Calu3 (cell line): ENCODE measurements at regions not wholly inside any gene's neighbourhood (a gene's known extent, or its start where the extent isn't known, plus 50 kb on each side); places are given as distances from the start of the nearest gene placed in this dataset.

Experiments used
- BruUV-seq: library from RNA; stranded (reverse); fragments of 400-500 nt; replicated peaks from 2 replicates; lab custom pipeline; 2021; lab: Mats Ljungman, UMichigan
- CTCF ChIA-PET: fragments of 300-600 bp; sonication (Branson Sonifier 250); formaldehyde crosslinking; loops from one replicate; lab custom pipeline; 2022; ENCODE audit warnings: antibody characterized with exemption; lab: Charles Lee
- DNase-seq: peaks from one replicate; pipeline ENCODE4 v3.0.0; 2022
- H3K27ac Mint-ChIP-seq: one replicate; pipeline ENCODE4 v1.8.0; 2022; ENCODE audit warnings: mixed read lengths; ENCODE audit not compliant: unreplicated experiment
- H3K27me3 Mint-ChIP-seq: one replicate; pipeline ENCODE4 v1.8.0; 2022; ENCODE audit warnings: mixed read lengths; ENCODE audit not compliant: unreplicated experiment
- H3K36me3 Mint-ChIP-seq: one replicate; pipeline ENCODE4 v1.8.0; 2022; ENCODE audit warnings: mild to moderate bottlenecking, moderate library complexity, mixed read lengths; ENCODE audit not compliant: insufficient read depth, unreplicated experiment
- H3K4me1 Mint-ChIP-seq: one replicate; pipeline ENCODE4 v1.8.0; 2022; ENCODE audit warnings: mild to moderate bottlenecking, low read depth, mixed read lengths; ENCODE audit not compliant: unreplicated experiment
- H3K4me3 Mint-ChIP-seq: one replicate; pipeline ENCODE4 v1.8.0; 2022; ENCODE audit warnings: mild to moderate bottlenecking, low read depth, moderate library complexity, mixed read lengths; ENCODE audit not compliant: unreplicated experiment
- H3K9me3 Mint-ChIP-seq: one replicate; pipeline ENCODE4 v1.8.0; 2022; ENCODE audit warnings: low read depth, mixed read lengths; ENCODE audit not compliant: unreplicated experiment
- CTCF ChIP-seq: fragments of 200-600 bp; IDR thresholded peaks from one replicate; pipeline ENCODE4 v1.8.0; 2022; ENCODE audit warnings: antibody characterized with exemption; ENCODE audit not compliant: unreplicated experiment
- intact Hi-C: fragments of 100-400 bp; cut with micrococcal nuclease; formaldehyde crosslinking; loops from one replicate; pipeline ENCODE4 v1.10.0; 2022; ENCODE audit not compliant: unreplicated experiment

GRCh38 chr6:121884620-121885019 lies 449.2 kb downstream of the GJA1 start:
- no peak for DNase-seq
- no peaks in the 10 kb centered on the region for H3K27me3 Mint-ChIP-seq
- no peak overlapping the region for H3K4me3 Mint-ChIP-seq
- BruUV-seq, result no TSS peak
- intact Hi-C loops, result no loop called here
- H3K9me3 Mint-ChIP-seq, result no peaks in the 10 kb centered on the region
- H3K36me3 Mint-ChIP-seq, result peaks cover 6% of the 10 kb centered on the region
- H3K27ac Mint-ChIP-seq, result no peak overlapping the region
- CTCF ChIA-PET, result no interaction called here
- TF ChIP-seq CTCF, result no peak
- no peaks in the 10 kb centered on the region for H3K4me1 Mint-ChIP-seq

GRCh38 chr6:121885399-121886152 lies 450.1 kb downstream of the GJA1 start:
- no peak for TF ChIP-seq CTCF
- no peaks in the 10 kb centered on the region for H3K9me3 Mint-ChIP-seq
- intact Hi-C loops, result no loop called here
- no peaks in the 10 kb centered on the region for H3K27me3 Mint-ChIP-seq
- BruUV-seq, result no TSS peak
- H3K36me3 Mint-ChIP-seq, result peaks cover 6% of the 10 kb centered on the region
- no peak overlapping the region for H3K27ac Mint-ChIP-seq
- no peaks in the 10 kb centered on the region for H3K4me1 Mint-ChIP-seq
- CTCF ChIA-PET, result no interaction called here
- no peak overlapping the region for H3K4me3 Mint-ChIP-seq
- DNase-seq, result no peak

GRCh38 chr6:121886223-121886830 lies 450.9 kb downstream of the GJA1 start:
- DNase-seq, result no peak
- no peaks in the 10 kb centered on the region for H3K4me1 Mint-ChIP-seq
- no peak overlapping the region for H3K27ac Mint-ChIP-seq
- H3K27me3 Mint-ChIP-seq, result no peaks in the 10 kb centered on the region
- CTCF ChIA-PET, result no interaction called here
- no peaks in the 10 kb centered on the region for H3K9me3 Mint-ChIP-seq
- intact Hi-C loops, result no loop called here
- TF ChIP-seq CTCF, result no peak
- no peak overlapping the region for H3K4me3 Mint-ChIP-seq
- peaks cover 6% of the 10 kb centered on the region for H3K36me3 Mint-ChIP-seq
- no TSS peak for BruUV-seq

GRCh38 chr6:121887724-121888123 lies 452.3 kb downstream of the GJA1 start:
- no peak for DNase-seq
- intact Hi-C loops, result no loop called here
- CTCF ChIA-PET, result no interaction called here
- H3K27ac Mint-ChIP-seq, result no peak overlapping the region
- no peak for TF ChIP-seq CTCF
- no peaks in the 10 kb centered on the region for H3K9me3 Mint-ChIP-seq
- no TSS peak for BruUV-seq
- no peaks in the 10 kb centered on the region for H3K27me3 Mint-ChIP-seq
- no peaks in the 10 kb centered on the region for H3K4me1 Mint-ChIP-seq
- no peak overlapping the region for H3K4me3 Mint-ChIP-seq
- peaks cover 6% of the 10 kb centered on the region for H3K36me3 Mint-ChIP-seq
